ENCODE measurements at regions not wholly inside any gene's neighbourhood (a gene's known extent, or its start where the extent isn't known, plus 50 kb on each side); places are given as distances from the start of the nearest gene placed in this dataset.

GRCh38 chr2:7945026-7945425, 736.8 kb upstream of the ID2 start:
- Histone ChIP-seq H3K4me3 (no peak overlapping the region), H3K27ac (no peak overlapping the region), H3K4me1 (peaks cover 4% of the 10 kb centered on the region; the same call in 2 of the 3 replicates), H3K4me2 (no peak overlapping the region), H3K9me3 (no peaks in the 10 kb centered on the region)
- WGBS (ENCODE audit: missing lambda C conversion rate), result 31% methylated on average over 1 of the region's 1 CpG
- no peak for TF ChIP-seq JUNB (IDR thresholded peaks at IDR 0.05)
- TF ChIP-seq SREBF2 (IDR thresholded peaks at IDR 0.05), result no peak
- DNase-seq (ENCODE audit: low read depth in 1 of 2, low spot score in 1 of 2), result no peak
- POLR2A ChIA-PET, result no interaction called here
- FAIRE-seq, result no peak
- no peak for ATAC-seq
- CTCF ChIA-PET, result interaction anchor here (1.2 kb wide), 1 partner anchor 32 kb away, joined by 3 read pairs; no protein-coding TSS in a partner anchor

GRCh38 chr2:7950035-7950612, 731.7 kb upstream of the ID2 start:
- no peak for FAIRE-seq
- no peaks in the 10 kb centered on the region for H3K4me1 ChIP-seq
- H3K27ac ChIP-seq, result no peak overlapping the region
- no peak overlapping the region for H3K4me2 ChIP-seq
- DNase-seq (ENCODE audit: low read depth in 1 of 2, low spot score in 1 of 2), result no peak
- ATAC-seq, result no peak
- TF ChIP-seq ZSCAN20 (CRISPR knock-in tag; IDR thresholded peaks at IDR 0.05), result no peak
- no peak for TF ChIP-seq KDM5A (IDR thresholded peaks at IDR 0.05)
- no peak for TF ChIP-seq HEYL (CRISPR knock-in tag; IDR thresholded peaks at IDR 0.05)
- ChIA-PET POLR2A (no interaction called here), CTCF (interaction anchor here (1.1 kb wide), 1 partner anchor 28 kb away, joined by 3 read pairs; no protein-coding TSS in a partner anchor)
- no peak overlapping the region for H3K4me3 ChIP-seq
- H3K9me3 ChIP-seq, result no peaks in the 10 kb centered on the region
- 57% methylated on average over 13 of the region's 13 CpGs for WGBS (ENCODE audit: missing lambda C conversion rate)

- Histone ChIP-seq H3K4me3 (no peak overlapping the region), H3K9me3 (no peaks in the 10 kb centered on the region), H3K4me2 (no peak overlapping the region), H3K27ac (no peak overlapping the region), H3K4me1 (no peaks in the 10 kb centered on the region)
- no peak for ATAC-seq
- TF ChIP-seq HES2 (IDR thresholded peaks at IDR 0.05) (no peak), HOXB13 (CRISPR knock-in tag; IDR thresholded peaks at IDR 0.05; ENCODE audit: low read depth) (no peak), MYC (IDR thresholded peaks at IDR 0.05; ENCODE audit: borderline replicate concordance, low read length) (no peak), HOXA7 (CRISPR knock-in tag; IDR thresholded peaks at IDR 0.05) (no peak), MAFK (IDR thresholded peaks at IDR 0.05; ENCODE audit: partially characterized antibody) (no peak), ELK1 (IDR thresholded peaks at IDR 0.05; ENCODE audit: low read depth, low read length) (no peak), EHMT2 (IDR thresholded peaks at IDR 0.05; ENCODE audit: low read depth) (no peak), USF2 (IDR thresholded peaks at IDR 0.05) (no peak), PHF8 (IDR thresholded peaks at IDR 0.05; ENCODE audit: borderline replicate concordance, low read depth) (no peak), FOXS1 (CRISPR knock-in tag; IDR thresholded peaks at IDR 0.05) (no peak), MAZ (IDR thresholded peaks at IDR 0.05; ENCODE audit: borderline replicate concordance, low read depth, low read length) (no peak), NR3C1 (IDR thresholded peaks at IDR 0.05) (no peak), CBX8 (IDR thresholded peaks at IDR 0.05) (no peak), EP300 (IDR thresholded peaks at IDR 0.05) (no peak), CBX2 (IDR thresholded peaks at IDR 0.05; ENCODE audit: borderline replicate concordance, low read depth) (no peak), ATOH8 (CRISPR knock-in tag; IDR thresholded peaks at IDR 0.05; ENCODE audit: low read depth) (no peak), ZC3H11A (IDR thresholded peaks at IDR 0.05) (no peak), NFE2L2 (conservative IDR thresholded peaks at IDR 0.05; ENCODE audit: low read length) (no peak), BHLHE40 (IDR thresholded peaks at IDR 0.05; ENCODE audit: low read depth, low read length) (no peak), RFX5 (IDR thresholded peaks at IDR 0.05) (no peak)
- FAIRE-seq, result no peak
- ChIA-PET POLR2A (no interaction called here), CTCF (interaction anchor here (0.6 to 0.7 kb wide), 2 partner anchors 8 to 329 kb away, joined by 3 read pairs; no protein-coding TSS in a partner anchor)
- no peak for DNase-seq (ENCODE audit: low read depth in 1 of 2, low spot score in 1 of 2)
- WGBS (ENCODE audit: missing lambda C conversion rate), result 73% methylated on average over 3 of the region's 5 CpGs
These were observed 730.9 kb upstream of the ID2 start for GRCh38 chr2:7951001-7951400.
